GM21717 (cell line): ENCODE measurements at regions not wholly inside any gene's neighbourhood (a gene's known extent, or its start where the extent isn't known, plus 50 kb on each side); places are given as distances from the start of the nearest gene placed in this dataset.
"Not testable (repeated sequence)": the region's sequence is repeated elsewhere in the genome, so short reads cannot be mapped to it uniquely, and the experiment has no call there.

Experiments
- ATAC-seq: cut with Tn5 transposase; IDR thresholded peaks from one replicate; pipeline ENCODE4 v1.9.1; 2021; ENCODE audit warnings: mild to moderate bottlenecking, moderate library complexity; ENCODE audit not compliant: unreplicated experiment

GRCh38 chr5:14996997-14997396, 125.4 kb upstream of the ANKH start:
- ATAC-seq = peak; percentile 85

GRCh38 chr5:14995229-14995628, 123.7 kb upstream of the ANKH start:
- no peak for ATAC-seq

- ATAC-seq = not testable (repeated sequence)
These were observed 122.0 kb upstream of the ANKH start for GRCh38 chr5:14993459-14994133.

- ATAC-seq = peak; percentile 87
These were observed 121.3 kb upstream of the ANKH start for GRCh38 chr5:14992751-14993458.

- ATAC-seq = no peak
These were observed 116.6 kb upstream of the ANKH start for GRCh38 chr5:14988223-14988622.

GRCh38 chr5:14986413-14986812, 114.8 kb upstream of the ANKH start:
- no peak for ATAC-seq

- ATAC-seq = no peak
These were observed 112.3 kb upstream of the ANKH start for GRCh38 chr5:14983666-14984441.

- no peak for ATAC-seq
These were observed 109.1 kb upstream of the ANKH start for GRCh38 chr5:14980698-14981097.

- ATAC-seq = no peak
These were observed 105.6 kb upstream of the ANKH start for GRCh38 chr5:14977058-14977685.

- ATAC-seq = no peak
These were observed 104.9 kb upstream of the ANKH start for GRCh38 chr5:14976486-14976885.

GRCh38 chr5:14971873-14972272, 100.3 kb upstream of the ANKH start:
- no peak for ATAC-seq

GRCh38 chr5:14968796-14969195, 97.2 kb upstream of the ANKH start:
- no peak for ATAC-seq

GRCh38 chr5:14967166-14967565, 95.6 kb upstream of the ANKH start:
- no peak for ATAC-seq

GRCh38 chr5:14965815-14966214, 94.2 kb upstream of the ANKH start:
- no peak for ATAC-seq

- ATAC-seq = no peak
These were observed 91.0 kb upstream of the ANKH start for GRCh38 chr5:14962604-14963003.

- ATAC-seq = no peak
These were observed 88.5 kb upstream of the ANKH start for GRCh38 chr5:14960120-14960462.

- no peak for ATAC-seq
These were observed 88.0 kb upstream of the ANKH start for GRCh38 chr5:14959399-14960119.

- ATAC-seq = no peak
These were observed 86.6 kb upstream of the ANKH start for GRCh38 chr5:14958188-14958587.

- ATAC-seq = no peak
These were observed 85.0 kb upstream of the ANKH start for GRCh38 chr5:14956423-14957046.

- ATAC-seq = no peak
These were observed 83.2 kb upstream of the ANKH start for GRCh38 chr5:14954616-14955343.
